Suprapubic skin (tissue), 4 donors: ENCODE measurements at regions not wholly inside any gene's neighbourhood (a gene's known extent, or its start where the extent isn't known, plus 50 kb on each side); places are given as distances from the start of the nearest gene placed in this dataset.

ENCODE experiments used
- DNase-seq, 2 donors: peaks; one replicate each; pipeline ENCODE4 v3.0.0-alpha.2; 2019; ENCODE audit warnings: low spot score in 2 of 2
- H3K27ac ChIP-seq: fragments of 200-600 bp; sonication (generic); one replicate; pipeline ENCODE4 v1.5.1; 2019
- H3K27me3 ChIP-seq: fragments of 200-600 bp; sonication (generic); one replicate; pipeline ENCODE4 v1.5.1; 2019
- H3K36me3 ChIP-seq: fragments of 200-600 bp; sonication (generic); one replicate; pipeline ENCODE4 v1.5.1; 2019
- H3K4me1 ChIP-seq: fragments of 200-600 bp; sonication (generic); one replicate; pipeline ENCODE4 v1.5.1; 2019
- H3K4me3 ChIP-seq: fragments of 200-600 bp; sonication (generic); one replicate; pipeline ENCODE4 v1.5.1; 2019; ENCODE audit warnings: mild to moderate bottlenecking
- H3K9me3 ChIP-seq: fragments of 200-600 bp; sonication (generic); one replicate; pipeline ENCODE4 v1.5.1; 2019
- CTCF ChIP-seq, 2 donors: fragments of 200-600 bp in 1 of 2; fragments of 450-650 bp in 1 of 2; sonication (generic) in 1 of 2; IDR thresholded peaks; one replicate each; pipeline ENCODE4 v1.5.1; 2016 to 2019; ENCODE audit warnings: antibody characterized with exemption in 2 of 2, mild to moderate bottlenecking in 1 of 2, moderate library complexity in 1 of 2
- EP300 ChIP-seq: sonication (generic); formaldehyde crosslinking; IDR thresholded peaks from one replicate; pipeline ENCODE4 v1.6.1; 2017; ENCODE audit warnings: antibody characterized with exemption
- POLR2A ChIP-seq, 2 donors: fragments of 450-650 bp; IDR thresholded peaks; one replicate each; pipeline ENCODE4 v1.6.1; 2017; ENCODE audit warnings: antibody characterized with exemption in 2 of 2, mild to moderate bottlenecking in 2 of 2, moderate library complexity in 2 of 2
- POLR2AphosphoS5 ChIP-seq, 3 donors: sonication (generic); formaldehyde crosslinking; IDR thresholded peaks; one replicate each; pipeline ENCODE4 v1.6.1; 2017; ENCODE audit warnings: antibody characterized with exemption in 3 of 3
- WGBS: methylation state at CpG from one replicate; pipeline ENCODE4 v1.1.5; 2018; 5-methylcytosine and 5-hydroxymethylcytosine counted together

- Histone ChIP-seq H3K4me3 (no peak overlapping the region), H3K9me3 (no peaks in the 10 kb centered on the region), H3K27me3 (no peaks in the 10 kb centered on the region), H3K4me1 (no peaks in the 10 kb centered on the region), H3K27ac (no peak overlapping the region), H3K36me3 (no peaks in the 10 kb centered on the region)
- no peak for DNase-seq
- WGBS: 100% methylated on average over 4 of the region's 4 CpGs
- TF ChIP-seq CTCF (IDR thresholded peaks at IDR 0.05): no peak
- TF ChIP-seq POLR2A (IDR thresholded peaks at IDR 0.05): no peak
- TF ChIP-seq EP300: no peak
- no peak for TF ChIP-seq POLR2AphosphoS5 (IDR thresholded peaks at IDR 0.05)
These were observed 233.8 kb downstream of the ICOS start for GRCh38 chr2:204170411-204170810.

DNA sequence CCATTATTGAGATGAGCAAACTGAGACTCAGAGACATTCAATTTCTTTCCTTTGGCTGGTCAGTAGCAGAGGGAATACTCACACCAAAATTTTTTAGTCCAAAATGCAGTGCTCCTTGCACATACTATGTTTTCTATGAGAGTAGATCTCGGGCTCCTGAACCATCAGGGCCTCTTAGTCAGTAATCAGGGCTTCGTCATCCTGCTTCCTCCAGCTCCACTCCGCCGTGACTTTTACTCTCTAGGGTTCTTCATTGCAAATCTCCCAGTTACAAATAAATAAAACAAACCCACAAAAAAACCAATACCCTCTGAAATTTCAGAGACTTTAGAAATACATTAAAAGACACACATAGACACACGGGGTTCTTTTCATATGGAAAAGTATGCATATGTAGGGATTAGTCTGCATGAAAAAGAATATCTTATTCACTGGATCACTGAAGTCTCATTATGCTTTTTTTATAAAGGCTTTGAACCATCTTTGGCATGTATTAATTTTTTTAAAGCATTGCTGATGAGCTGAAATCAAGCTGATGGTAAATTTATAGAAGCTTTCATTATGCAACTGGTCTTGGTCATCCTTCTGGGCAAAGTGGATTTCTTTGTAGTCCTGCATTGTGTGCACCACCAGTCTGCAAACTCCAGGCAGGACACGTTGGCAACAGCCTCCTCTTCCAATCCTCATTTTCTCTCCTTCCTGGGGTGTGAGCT, 235.0 kb downstream of the ICOS start:
- no peaks in the 10 kb centered on the region for H3K36me3 ChIP-seq
- no peaks in the 10 kb centered on the region for H3K9me3 ChIP-seq
- no peaks in the 10 kb centered on the region for H3K27me3 ChIP-seq
- no peak overlapping the region for H3K27ac ChIP-seq
- H3K4me1 ChIP-seq: no peaks in the 10 kb centered on the region
- DNase-seq: no peak
- 85% methylated on average over 6 of the region's 6 CpGs for WGBS
- no peak overlapping the region for H3K4me3 ChIP-seq
- no peak for TF ChIP-seq POLR2A (IDR thresholded peaks at IDR 0.05)
- no peak for TF ChIP-seq CTCF (IDR thresholded peaks at IDR 0.05)

DNA sequence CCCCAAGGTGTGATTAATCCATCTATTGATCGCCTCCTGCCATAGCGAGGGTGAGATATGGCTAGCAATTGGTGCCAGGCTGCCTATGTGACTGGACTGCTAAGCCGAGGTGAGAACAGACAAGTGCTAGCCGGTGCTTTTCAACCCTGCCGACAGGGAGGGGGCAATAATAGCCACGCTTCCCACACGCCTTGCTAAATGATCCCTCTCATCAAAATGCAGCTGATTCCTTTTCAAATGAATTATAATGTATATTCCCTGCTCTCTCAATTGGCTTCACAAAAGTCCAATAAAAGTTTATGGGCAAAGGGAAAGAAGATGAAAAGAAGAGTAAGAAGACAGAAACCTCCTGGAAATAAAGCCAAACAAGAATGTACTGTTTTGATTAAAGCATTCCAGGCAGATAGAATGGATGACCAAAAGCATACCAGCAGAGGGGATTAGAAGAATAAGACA, 235.6 kb downstream of the ICOS start:
- no peak for TF ChIP-seq EP300
- no peak for TF ChIP-seq POLR2A (IDR thresholded peaks at IDR 0.05)
- no peak for TF ChIP-seq CTCF (IDR thresholded peaks at IDR 0.05)
- no peak for TF ChIP-seq POLR2AphosphoS5 (IDR thresholded peaks at IDR 0.05)
- Histone ChIP-seq H3K9me3 (no peaks in the 10 kb centered on the region), H3K4me1 (no peaks in the 10 kb centered on the region), H3K27ac (no peak overlapping the region), H3K36me3 (no peaks in the 10 kb centered on the region), H3K27me3 (no peaks in the 10 kb centered on the region), H3K4me3 (no peak overlapping the region)
- WGBS: 78% methylated on average over 7 of the region's 7 CpGs
- DNase-seq: no peak

DNA sequence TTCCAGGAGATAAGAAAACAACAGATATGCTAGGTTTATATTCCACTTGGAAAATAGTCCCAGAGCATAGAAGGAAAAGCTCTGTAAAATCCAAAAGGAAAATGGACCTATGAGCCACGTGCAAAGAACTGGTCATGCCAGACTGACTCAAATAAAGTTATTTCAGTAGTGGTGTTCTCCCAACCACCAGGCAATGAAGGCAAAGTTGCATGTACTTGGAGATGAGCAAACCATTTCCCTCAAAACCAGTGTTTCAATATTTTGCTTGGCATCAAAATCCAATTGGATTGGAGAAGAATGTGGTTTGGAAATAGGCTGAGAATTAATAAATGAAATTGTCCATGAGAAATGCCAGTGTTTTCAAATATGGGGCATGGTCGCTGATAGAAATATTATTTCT, 237.5 kb downstream of the ICOS start:
- no peaks in the 10 kb centered on the region for H3K9me3 ChIP-seq
- no peak overlapping the region for H3K27ac ChIP-seq
- WGBS: 37% methylated on average over 2 of the region's 2 CpGs
- no peaks in the 10 kb centered on the region for H3K36me3 ChIP-seq
- no peak for DNase-seq
- no peaks in the 10 kb centered on the region for H3K4me1 ChIP-seq
- no peak for TF ChIP-seq CTCF (IDR thresholded peaks at IDR 0.05)
- no peak for TF ChIP-seq POLR2A (IDR thresholded peaks at IDR 0.05)
- TF ChIP-seq POLR2AphosphoS5 (IDR thresholded peaks at IDR 0.05): no peak
- TF ChIP-seq EP300: no peak
- peaks cover 4% of the 10 kb centered on the region for H3K27me3 ChIP-seq
- no peak overlapping the region for H3K4me3 ChIP-seq

- Histone ChIP-seq H3K27me3 (peaks cover 4% of the 10 kb centered on the region), H3K4me1 (no peaks in the 10 kb centered on the region), H3K4me3 (no peak overlapping the region), H3K36me3 (no peaks in the 10 kb centered on the region), H3K27ac (no peak overlapping the region), H3K9me3 (no peaks in the 10 kb centered on the region)
- TF ChIP-seq POLR2A (IDR thresholded peaks at IDR 0.05) (no peak), POLR2AphosphoS5 (IDR thresholded peaks at IDR 0.05) (no peak), CTCF (IDR thresholded peaks at IDR 0.05) (no peak), EP300 (no peak)
- DNase-seq: no peak
- 86% methylated on average over 4 of the region's 4 CpGs for WGBS
These were observed 239.1 kb downstream of the ICOS start for GRCh38 chr2:204175552-204176271.
